Transverse colon (tissue), 4 donors: ENCODE measurements at regions not wholly inside any gene's neighbourhood (a gene's known extent, or its start where the extent isn't known, plus 50 kb on each side); places are given as distances from the start of the nearest gene placed in this dataset.

Source experiments
- DNase-seq: peaks from one replicate; pipeline ENCODE4 v3.0.0-alpha.2; 2019
- H3K27ac ChIP-seq, 4 donors: fragments of 200-600 bp; sonication (generic); 2 replicates each; pipeline ENCODE4 v1.5.1; 2016 to 2018; ENCODE audit warnings: inconsistent platforms in 4 of 4
- H3K27me3 ChIP-seq: fragments of 200-600 bp; sonication (generic); 2 replicates; pipeline ENCODE4 v1.5.1; 2017; ENCODE audit warnings: inconsistent platforms
- H3K36me3 ChIP-seq, 4 donors: fragments of 200-600 bp; sonication (generic); 2 replicates each; pipeline ENCODE4 v1.5.1; 2017 to 2019; ENCODE audit warnings: inconsistent platforms in 4 of 4
- H3K4me1 ChIP-seq, 4 donors: fragments of 200-600 bp; sonication (generic); 2 replicates each; pipeline ENCODE4 v1.5.1; 2017 to 2020; ENCODE audit warnings: inconsistent platforms in 4 of 4
- H3K4me3 ChIP-seq, 4 donors: fragments of 200-600 bp; sonication (generic); 1 replicate in 1 of 4; 2 replicates in 3 of 4; pipeline versions ENCODE4 v1.5.1 to v1.6.1; 2017 to 2019; ENCODE audit warnings: inconsistent platforms in 4 of 4
- H3K9me3 ChIP-seq, 2 donors: fragments of 200-600 bp; sonication (generic); 2 replicates each; pipeline ENCODE4 v1.5.1; 2017 to 2019; ENCODE audit warnings: inconsistent platforms in 2 of 2
- EP300 ChIP-seq: sonication (generic); formaldehyde crosslinking; IDR thresholded peaks from one replicate; pipeline ENCODE4 v1.6.1; 2017; ENCODE audit warnings: antibody characterized with exemption, low read depth
- POLR2A ChIP-seq: fragments of 450-650 bp; IDR thresholded peaks from one replicate; pipeline ENCODE4 v1.6.1; 2016; ENCODE audit warnings: antibody characterized with exemption, mild to moderate bottlenecking, moderate library complexity
- POLR2AphosphoS5 ChIP-seq, 3 donors: sonication (generic); formaldehyde crosslinking; IDR thresholded peaks; one replicate each; pipeline ENCODE4 v1.6.1; 2016; ENCODE audit warnings: antibody characterized with exemption in 3 of 3
- WGBS, 2 donors: methylation state at CpG; one replicate each; pipeline ENCODE4 v1.1.5; 2018; ENCODE audit warnings: low coverage in 1 of 2; 5-methylcytosine and 5-hydroxymethylcytosine counted together
- in situ Hi-C, 4 donors: fragments of 200-750 bp; cut with MboI; loops; one replicate each; pipeline versions ENCODE4 v1.15.0 to v1.15.1; 2017; ENCODE audit warnings: low sequenced_read_pairs in 3 of 4, low pct_ligation_motif_present in 1 of 4, low pct_unique_long_range_greater_than_20kb in 1 of 4
- intact Hi-C: fragments of 100-400 bp; cut with DNase I; formaldehyde crosslinking; loops from one replicate; pipeline ENCODE4 v1.15.1; 2023; ENCODE audit warnings: low total_unique reads
- TF ChIP-seq, protein P1 (sequence below), 5 experiments: fragments of 200-600 bp in 3 of 5; fragments of 450-650 bp in 2 of 5; sonication (generic) in 3 of 5; IDR thresholded peaks; 1 replicate in 2 of 5; 2 replicates in 3 of 5; pipeline ENCODE4 v1.5.1; 2016 to 2017; ENCODE audit warnings: antibody characterized with exemption in 5 of 5, inconsistent platforms in 3 of 5, mild to moderate bottlenecking in 2 of 5, moderate library complexity in 1 of 5

DNA sequence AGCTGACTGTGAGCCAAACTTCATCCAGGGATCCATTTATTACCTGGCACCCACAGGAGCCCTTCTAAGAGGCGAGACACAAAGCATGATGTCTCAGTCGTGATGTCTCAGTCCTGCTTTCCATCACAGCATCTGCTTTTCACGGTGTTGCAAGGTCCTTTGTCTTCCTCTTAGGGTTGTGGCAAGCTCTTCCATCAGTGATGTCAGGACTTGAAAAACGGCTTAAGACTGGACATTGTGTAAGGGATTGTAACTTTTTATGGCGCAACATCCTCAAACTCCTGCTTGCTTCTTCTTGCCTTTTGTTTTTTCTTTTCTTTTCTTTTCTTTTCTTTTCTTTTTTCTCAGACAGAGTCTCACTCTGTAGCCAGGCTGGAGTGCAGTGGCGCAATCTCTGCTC lies 586.5 kb upstream of the TMEM132C start:
- Histone ChIP-seq H3K27ac (no peak overlapping the region), H3K27me3 (no peaks in the 10 kb centered on the region), H3K4me1 (no peaks in the 10 kb centered on the region), H3K9me3 (no peaks in the 10 kb centered on the region), H3K36me3 (no peaks in the 10 kb centered on the region), H3K4me3 (no peak overlapping the region)
- TF ChIP-seq, protein P1, sequence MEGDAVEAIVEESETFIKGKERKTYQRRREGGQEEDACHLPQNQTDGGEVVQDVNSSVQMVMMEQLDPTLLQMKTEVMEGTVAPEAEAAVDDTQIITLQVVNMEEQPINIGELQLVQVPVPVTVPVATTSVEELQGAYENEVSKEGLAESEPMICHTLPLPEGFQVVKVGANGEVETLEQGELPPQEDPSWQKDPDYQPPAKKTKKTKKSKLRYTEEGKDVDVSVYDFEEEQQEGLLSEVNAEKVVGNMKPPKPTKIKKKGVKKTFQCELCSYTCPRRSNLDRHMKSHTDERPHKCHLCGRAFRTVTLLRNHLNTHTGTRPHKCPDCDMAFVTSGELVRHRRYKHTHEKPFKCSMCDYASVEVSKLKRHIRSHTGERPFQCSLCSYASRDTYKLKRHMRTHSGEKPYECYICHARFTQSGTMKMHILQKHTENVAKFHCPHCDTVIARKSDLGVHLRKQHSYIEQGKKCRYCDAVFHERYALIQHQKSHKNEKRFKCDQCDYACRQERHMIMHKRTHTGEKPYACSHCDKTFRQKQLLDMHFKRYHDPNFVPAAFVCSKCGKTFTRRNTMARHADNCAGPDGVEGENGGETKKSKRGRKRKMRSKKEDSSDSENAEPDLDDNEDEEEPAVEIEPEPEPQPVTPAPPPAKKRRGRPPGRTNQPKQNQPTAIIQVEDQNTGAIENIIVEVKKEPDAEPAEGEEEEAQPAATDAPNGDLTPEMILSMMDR (IDR thresholded peaks at IDR 0.05) = no peak
- no peak for TF ChIP-seq POLR2A
- no peak for TF ChIP-seq EP300
- TF ChIP-seq POLR2AphosphoS5 (IDR thresholded peaks at IDR 0.05) = no peak
- no peak for DNase-seq
- intact Hi-C loops (no loop called here), in situ Hi-C loops (loop anchor here in 2 of 4 donors (25.0 kb wide), 2 partner anchors 382 to 568 kb away; no protein-coding TSS in a partner anchor)
- WGBS, 2 donors = 76% methylated on average over 6 of the region's 6 CpGs; no CpG with 5 or more reads in 1 of the 2 donors

DNA sequence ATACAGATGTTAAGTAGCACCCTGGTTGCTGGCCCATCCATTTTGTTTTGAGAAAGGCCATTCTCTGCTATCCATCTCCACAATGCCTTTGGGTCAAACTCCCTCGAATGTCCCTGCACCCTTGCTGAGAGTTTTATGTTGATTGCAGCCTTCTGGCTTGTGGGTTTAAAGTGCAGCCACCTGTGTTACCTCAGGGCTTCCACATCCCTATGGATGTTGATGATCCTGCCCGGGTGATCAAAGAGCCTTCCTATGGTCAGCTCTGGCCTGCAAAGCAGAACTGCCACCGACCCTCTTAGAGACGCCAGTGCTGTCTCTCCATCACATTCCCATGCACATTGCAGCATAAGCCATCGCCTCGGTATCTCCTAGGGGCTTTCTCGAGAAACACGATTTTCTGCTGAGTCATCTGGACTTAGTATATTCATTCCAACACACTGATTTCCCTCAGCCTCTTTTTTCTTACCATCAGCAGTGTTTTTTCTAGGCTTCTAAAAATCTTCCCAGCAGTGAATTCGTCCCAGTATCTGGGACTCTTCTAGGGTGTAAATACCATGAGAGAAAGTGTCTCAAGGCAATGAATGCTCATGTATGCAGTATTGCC lies 585.7 kb upstream of the TMEM132C start:
- no peaks in the 10 kb centered on the region for H3K27me3 ChIP-seq
- TF ChIP-seq POLR2A (no peak), POLR2AphosphoS5 (IDR thresholded peaks at IDR 0.05) (no peak), EP300 (no peak)
- TF ChIP-seq, protein P1 (IDR thresholded peaks at IDR 0.05) = no peak
- no peak for DNase-seq
- intact Hi-C loops = no loop called here
- H3K36me3 ChIP-seq = no peaks in the 10 kb centered on the region
- no peaks in the 10 kb centered on the region for H3K9me3 ChIP-seq
- no peak overlapping the region for H3K4me3 ChIP-seq
- in situ Hi-C loops = loop anchor here in 2 of 4 donors (25.0 kb wide), 2 partner anchors 381 to 569 kb away; no protein-coding TSS in a partner anchor
- WGBS, 2 donors = 60 to 72% methylated on average over 1 to 9 of the region's 9 CpGs
- H3K4me1 ChIP-seq = no peaks in the 10 kb centered on the region
- no peak overlapping the region for H3K27ac ChIP-seq

DNA sequence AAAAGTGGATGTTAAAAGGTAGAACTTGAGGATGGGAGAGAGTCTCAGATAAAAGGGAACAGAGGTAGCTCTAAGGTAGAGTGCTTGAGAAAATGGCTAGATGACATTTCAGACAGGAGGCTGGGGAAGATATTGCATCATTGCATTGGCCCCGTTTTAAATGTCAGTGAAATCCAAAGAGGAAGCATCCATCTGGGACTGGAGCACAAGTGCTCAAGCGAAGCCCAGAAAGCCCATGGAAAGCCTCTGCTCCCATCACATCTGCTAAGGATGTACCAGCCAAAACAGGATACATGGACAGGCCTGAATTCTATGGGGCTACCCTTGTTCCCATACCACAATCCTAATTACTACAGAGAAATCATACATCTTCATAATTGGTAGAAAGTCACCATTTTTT lies 581.5 kb upstream of the TMEM132C start:
- no peaks in the 10 kb centered on the region for H3K4me1 ChIP-seq
- no peak overlapping the region for H3K4me3 ChIP-seq
- TF ChIP-seq EP300 (no peak), POLR2A (no peak), POLR2AphosphoS5 (IDR thresholded peaks at IDR 0.05) (no peak)
- TF ChIP-seq, protein P1 (IDR thresholded peaks at IDR 0.05) = no peak
- WGBS, 2 donors = 54 to 67% methylated on average over 2 of the region's 2 CpGs
- H3K9me3 ChIP-seq = no peaks in the 10 kb centered on the region
- intact Hi-C loops = no loop called here
- H3K27ac ChIP-seq = no peak overlapping the region
- in situ Hi-C loops = loop anchor here in 2 of 4 donors (25.0 kb wide), 2 partner anchors 377 to 573 kb away; no protein-coding TSS in a partner anchor
- no peaks in the 10 kb centered on the region for H3K36me3 ChIP-seq
- DNase-seq = no peak
- H3K27me3 ChIP-seq = no peaks in the 10 kb centered on the region

DNA sequence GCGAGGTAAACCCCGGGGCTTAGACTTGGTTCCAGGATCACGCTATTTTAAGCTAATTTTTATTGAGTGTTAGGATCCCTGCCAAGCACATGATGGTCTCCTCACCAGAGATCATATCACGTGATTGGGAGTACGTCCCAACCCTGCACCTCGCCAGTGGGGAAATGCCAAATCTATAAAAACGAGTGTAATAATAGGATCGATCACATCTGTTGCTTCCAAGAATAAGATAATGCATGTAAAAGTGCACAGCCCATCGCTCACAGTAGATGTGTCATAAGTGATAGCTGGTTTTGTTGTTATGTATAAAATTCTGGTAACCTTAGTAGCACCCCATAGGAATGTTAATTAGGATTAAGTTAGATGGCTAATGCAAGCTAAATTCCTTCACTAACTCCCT lies 581.0 kb upstream of the TMEM132C start:
- DNase-seq = no peak
- TF ChIP-seq POLR2A (no peak), EP300 (no peak), POLR2AphosphoS5 (IDR thresholded peaks at IDR 0.05) (no peak)
- TF ChIP-seq, protein P1 (IDR thresholded peaks at IDR 0.05) = no peak
- H3K9me3 ChIP-seq = no peaks in the 10 kb centered on the region
- intact Hi-C loops = no loop called here
- H3K4me3 ChIP-seq = no peak overlapping the region
- H3K27ac ChIP-seq = no peak overlapping the region
- WGBS, 2 donors = 76 to 79% methylated on average over 6 to 9 of the region's 9 CpGs
- H3K27me3 ChIP-seq = no peaks in the 10 kb centered on the region
- no peaks in the 10 kb centered on the region for H3K36me3 ChIP-seq
- H3K4me1 ChIP-seq = no peaks in the 10 kb centered on the region
- in situ Hi-C loops = loop anchor here in 2 of 4 donors (25.0 kb wide), 2 partner anchors 376 to 574 kb away; no protein-coding TSS in a partner anchor
